ENCODE measurements at regions not wholly inside any gene's neighbourhood (a gene's known extent, or its start where the extent isn't known, plus 50 kb on each side); places are given as distances from the start of the nearest gene placed in this dataset.
"Not testable (repeated sequence)": the region's sequence is repeated elsewhere in the genome, so short reads cannot be mapped to it uniquely, and the experiment has no call there.

DNA sequence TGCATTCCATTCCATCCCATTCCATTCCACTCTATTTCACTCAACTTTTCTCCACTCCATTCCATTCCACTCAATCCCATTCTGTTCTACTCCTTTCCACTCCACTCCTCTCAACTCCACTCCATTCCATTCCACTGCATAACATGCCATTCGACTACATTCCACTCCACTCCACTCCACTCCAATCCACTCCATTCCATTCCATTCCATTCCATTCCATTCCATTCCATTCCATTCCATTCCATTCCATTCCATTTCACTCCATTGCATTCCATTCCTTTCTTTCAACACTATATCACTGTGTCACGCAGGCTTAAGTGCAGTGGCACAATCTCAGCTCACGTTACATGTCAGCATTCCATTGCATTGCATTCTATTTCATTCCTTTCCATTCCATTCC is 1430.4 kb downstream of the TSPY10 start:
- not testable (repeated sequence) for DNase-seq (ENCODE audit: low spot score)

DNA sequence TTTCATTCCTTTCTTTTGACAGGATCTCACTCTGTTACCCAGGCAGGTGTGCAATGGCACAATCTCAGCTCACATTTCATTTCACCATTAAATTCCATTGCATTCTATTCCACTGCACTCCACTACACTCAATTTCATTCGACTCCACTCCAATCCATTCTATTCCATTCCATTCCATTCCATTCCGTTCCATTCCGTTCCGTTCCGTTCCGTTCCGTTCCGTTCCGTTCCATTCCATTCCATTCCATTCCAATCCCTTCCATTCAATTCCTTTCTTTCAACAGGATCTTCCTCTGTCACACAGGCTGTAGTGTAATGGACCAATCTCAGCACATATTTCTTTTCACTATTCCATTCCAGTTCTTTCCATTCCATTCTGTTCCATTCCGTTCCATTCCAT is 1445.7 kb downstream of the TSPY10 start:
- DNase-seq (ENCODE audit: low spot score) = no peak

DNA sequence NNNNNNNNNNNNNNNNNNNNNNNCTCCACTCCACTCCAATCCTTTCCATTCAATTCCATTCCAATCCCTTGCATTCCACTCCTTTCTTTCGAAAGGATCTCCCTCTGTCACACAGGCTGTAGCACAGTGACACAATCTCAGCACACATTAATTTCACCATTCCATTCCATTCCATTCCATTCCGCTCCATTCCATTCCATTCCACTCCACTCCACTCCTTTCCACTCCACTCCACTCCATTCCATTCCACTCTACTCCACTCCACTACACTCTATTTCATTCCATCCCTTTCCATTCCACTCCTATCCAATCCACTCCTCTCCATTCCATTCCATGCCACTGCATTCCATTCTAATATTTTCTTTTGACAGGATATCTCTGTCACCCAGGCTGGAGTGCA is 1459.0 kb downstream of the TSPY10 start:
- DNase-seq (ENCODE audit: low spot score) = no peak

DNA sequence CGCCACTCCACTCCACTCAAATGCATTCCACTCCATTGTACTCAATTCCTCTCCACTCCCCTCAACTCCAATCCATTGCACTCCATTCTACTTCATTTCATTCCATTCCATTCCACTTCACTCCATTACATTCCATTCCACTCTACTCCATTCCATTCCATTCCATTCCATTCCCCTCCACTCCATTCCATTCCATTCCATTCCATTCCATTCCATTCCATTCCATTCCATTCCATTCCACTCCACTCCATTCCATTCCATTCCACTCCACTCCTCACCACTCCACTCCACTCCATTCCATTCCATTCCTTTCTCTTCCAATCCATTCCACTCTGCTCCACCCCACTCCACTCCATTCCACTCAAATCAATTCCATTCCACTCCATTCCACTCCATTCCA is 1459.9 kb downstream of the TSPY10 start:
- DNase-seq (ENCODE audit: low spot score) = no peak

DNA sequence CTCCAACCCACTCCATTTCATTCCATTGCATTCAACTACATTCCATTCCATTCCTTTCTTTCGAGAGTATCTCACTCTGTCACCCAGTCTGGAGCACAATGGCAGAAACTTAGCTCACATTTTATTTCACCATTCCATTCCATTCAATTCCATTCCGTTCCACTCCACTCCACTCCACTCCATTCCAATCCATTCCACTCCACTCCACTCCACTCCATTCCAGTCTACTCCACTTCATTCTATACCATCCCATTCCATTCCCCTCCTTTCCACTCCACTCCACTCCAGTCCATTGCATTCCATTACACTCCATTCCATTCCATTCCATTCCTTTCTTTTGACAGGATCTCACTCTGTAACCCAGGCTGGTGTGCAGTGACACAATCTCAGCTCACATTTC is 1466.3 kb downstream of the TSPY10 start:
- DNase-seq (ENCODE audit: low spot score) = no peak

DNA sequence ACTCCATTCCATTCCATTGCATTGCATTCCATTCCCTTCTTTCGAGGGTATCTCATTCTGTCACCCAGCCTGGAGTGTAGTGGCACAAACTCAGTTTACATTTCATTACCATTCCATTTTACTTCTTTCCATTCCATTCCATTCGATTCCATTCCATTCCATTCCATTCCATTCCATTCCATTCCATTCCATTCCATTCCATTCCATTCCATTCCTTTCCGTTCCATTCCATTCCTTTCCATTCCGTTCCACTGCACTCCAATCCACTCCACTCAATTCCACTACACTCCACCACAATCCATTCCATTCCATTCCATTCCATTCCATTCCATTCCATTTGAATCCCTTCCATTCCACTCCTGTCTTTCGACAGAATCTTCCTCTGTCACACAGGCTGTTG is 1472.0 kb downstream of the TSPY10 start:
- not testable (repeated sequence) for DNase-seq (ENCODE audit: low spot score)

DNA sequence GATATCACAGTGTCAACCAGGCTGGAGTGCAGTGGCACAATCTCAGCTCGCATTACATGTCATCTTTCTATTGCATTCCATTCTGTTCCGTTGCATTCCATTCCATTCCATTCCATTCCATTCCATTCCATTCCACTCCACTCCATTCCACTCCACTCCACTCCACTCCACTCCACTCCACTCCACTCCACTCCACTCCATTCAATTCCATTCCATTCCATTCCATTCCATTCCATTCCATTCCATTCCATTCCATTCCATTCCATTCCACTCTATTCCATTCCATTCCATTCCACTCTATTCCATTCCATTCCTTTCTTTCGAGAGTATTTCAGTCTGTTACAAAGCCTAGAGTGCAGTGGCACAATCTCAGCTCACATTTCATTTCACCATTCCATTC is 1486.5 kb downstream of the TSPY10 start:
- not testable (repeated sequence) for DNase-seq (ENCODE audit: low spot score)

DNA sequence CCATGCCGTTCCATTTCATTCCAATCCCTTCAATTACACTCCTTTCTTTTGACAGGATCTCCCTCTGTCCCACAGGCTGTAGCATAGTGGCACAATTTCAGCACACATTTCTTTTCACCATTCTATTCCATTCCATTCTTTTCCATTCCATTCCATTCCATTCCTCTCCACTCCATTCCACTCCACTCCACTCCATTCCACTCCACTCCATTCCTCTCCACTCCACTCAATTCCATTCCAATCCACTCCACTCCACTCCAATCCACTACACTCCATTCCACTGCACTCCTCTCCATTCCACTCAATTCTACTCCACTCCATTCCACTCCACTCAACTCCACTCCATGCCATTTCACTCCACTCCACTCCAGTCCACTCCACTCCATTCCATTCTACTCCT is 1495.1 kb downstream of the TSPY10 start:
- DNase-seq (ENCODE audit: low spot score) = no peak

DNA sequence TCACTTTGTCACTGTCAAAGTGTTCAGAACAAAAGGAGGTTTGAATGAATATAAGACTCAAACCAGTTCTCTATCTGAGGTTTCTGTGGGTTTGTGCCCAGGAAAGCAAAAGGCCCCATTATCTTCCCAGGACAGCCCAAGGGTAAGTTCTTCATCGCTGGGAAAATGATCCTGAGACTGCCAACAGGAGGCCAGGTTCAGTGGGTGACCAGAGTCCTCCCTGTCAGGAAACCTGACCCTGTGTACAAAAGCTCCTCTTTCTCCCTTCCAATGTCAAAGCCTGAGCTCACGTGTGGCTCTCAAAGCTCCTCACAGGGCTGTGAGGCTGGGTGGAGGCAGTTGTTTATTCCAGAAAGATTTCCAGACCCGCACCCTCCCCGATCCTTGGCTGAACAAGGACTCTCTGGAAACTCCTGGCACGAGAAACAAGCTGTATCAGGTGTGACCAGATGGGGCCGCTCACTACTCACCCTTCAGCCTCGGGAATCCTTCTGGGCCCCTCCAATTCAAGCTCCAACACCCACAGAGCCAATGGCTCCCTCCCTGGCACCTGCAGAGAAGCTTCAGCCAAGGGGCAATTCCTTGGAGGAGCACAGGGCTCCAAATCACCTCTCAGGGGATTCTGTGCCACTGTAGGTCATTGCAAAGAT is 1516.7 kb downstream of the TSPY10 start:
- no peak for DNase-seq (ENCODE audit: low spot score)

DNA sequence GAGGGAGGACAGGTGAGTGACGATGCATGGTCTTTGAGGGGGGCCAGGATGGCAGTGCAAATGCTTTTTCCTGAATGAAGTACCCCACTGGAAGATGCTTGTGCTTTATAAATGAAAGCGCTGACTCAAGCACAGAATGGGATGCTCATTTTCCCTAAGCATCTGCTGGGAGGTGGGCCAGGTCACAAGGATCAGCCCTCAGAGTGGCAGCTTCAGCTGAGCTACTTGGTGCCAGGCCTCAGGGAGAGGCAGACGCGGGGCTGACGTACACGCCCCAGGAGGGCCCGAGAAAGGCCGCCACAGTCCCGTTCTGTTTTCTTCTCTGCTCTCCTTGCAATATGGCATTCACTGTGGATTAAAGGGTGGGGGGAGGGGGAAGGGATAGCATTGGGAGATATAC is 1535.8 kb downstream of the TSPY10 start:
- no peak for DNase-seq (ENCODE audit: low spot score)

DNA sequence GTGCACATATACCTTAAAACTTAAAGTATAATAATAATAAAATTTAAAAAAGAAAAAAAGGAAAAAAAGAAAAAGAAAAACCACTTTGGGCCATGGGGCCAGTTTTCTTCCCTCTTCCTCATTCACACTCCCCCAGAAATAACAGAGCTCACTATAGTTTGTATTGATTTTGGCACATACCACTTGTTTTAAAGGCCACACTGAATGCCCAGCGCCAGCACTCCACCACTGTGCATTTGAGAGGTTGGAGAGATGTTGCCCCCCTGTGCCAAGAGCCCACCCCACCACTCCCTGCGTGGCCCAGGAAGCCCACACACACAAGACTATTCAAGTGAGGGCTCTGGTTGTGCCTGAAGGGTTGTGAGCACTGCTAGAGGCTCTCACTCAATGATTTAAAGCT is 1536.3 kb downstream of the TSPY10 start:
- DNase-seq (ENCODE audit: low spot score) = no peak

DNA sequence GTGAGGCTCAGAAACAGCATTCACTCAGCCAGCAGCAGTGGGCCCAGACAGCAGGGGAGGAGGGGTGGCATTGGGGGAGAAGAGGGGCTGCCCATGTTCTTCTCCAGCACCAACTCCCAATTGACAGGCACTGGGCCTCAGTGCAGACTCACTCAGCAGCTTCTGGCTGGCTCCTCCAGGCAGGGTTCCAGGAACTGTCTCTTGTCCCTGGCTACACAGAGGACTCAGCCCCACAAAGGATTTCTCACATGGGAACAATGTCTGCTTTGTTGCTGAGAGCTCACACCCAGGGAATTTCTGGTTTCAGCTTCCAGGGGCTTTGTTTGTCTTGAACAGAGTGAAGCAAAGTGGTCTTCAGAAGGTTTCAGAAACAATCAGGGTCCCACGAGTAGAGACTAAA is 1536.7 kb downstream of the TSPY10 start:
- DNase-seq (ENCODE audit: low spot score) = no peak

DNA sequence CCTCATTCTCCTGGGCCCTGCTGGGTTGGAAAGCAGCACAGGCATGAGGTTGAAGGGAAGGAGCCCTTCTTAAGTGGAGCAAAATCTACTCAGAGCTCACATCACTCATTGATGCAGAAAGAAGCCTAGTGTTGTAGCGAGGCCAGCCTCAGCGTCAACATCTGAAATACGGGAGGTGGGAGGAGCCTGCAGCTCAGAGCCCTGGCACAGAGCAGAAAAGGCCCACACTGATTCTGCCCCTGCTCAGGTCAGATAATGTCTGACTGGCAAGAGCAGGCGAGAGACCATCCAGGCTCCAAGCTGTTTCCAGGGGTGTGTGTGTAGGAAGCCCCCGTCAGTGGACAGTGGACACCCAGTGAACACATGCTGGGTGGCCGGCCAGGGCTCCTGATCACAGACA is 1541.6 kb downstream of the TSPY10 start:
- no peak for DNase-seq (ENCODE audit: low spot score)

DNA sequence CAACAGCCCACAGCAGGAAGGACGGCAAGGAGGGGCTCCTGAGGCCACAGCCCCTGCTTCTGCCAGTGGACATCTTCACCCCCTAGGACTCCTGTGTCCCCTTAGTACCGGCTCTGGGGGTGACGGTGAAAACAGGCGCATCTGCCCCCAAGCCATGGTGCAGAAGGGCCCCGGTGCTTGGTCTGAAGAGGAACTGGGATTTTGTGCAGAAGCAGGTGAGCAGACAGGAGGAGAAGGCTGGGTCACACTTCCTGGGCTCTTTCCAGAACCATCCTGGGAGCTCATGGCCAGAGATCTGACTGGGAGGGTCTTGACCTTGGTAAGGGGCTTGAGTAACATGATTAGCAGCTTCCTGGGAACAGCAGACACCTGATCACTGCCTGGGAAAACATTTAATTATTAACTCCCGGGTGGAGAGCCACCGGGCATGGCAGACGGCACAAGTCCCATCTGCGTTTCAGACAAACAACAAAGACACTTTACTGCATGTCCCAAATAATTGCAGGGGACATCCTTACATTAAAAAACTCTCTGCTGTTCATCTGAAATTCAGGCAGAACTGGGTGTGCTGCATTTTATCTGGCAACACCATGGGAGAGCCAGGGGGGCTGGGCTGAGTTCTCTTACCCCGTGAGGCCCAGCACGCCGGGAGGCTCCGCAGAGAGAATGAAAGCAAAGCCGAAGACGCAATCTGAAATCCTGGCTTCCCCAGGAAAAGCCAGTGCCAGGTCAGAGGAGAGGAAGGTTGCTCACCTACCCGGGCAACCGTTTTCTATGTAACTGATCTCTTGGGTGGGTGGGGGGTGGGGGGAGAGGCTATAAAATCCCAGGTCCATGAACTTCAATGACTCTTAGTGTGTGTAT is 1542.8 kb downstream of the TSPY10 start:
- no peak for DNase-seq (ENCODE audit: low spot score)

DNA sequence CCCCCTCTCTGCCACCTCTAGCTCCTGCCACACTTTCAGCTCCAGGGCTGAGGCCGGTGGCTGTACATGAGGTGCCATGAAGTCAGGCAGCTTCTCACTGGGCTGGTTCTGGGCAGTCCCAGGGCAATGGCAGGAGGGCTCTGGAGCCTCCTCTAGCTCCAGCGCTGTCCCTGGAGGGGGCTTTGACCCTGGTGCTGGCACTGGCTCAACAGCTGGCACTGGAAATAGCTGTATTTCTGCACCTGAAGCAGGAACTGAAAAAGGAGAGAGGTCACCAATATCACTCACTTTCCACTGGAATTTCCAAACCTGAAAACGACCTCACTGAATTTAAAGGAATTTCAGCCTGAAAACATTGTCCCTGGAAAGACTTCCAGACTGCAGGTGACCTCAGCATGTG is 1558.1 kb downstream of the TSPY10 start:
- DNase-seq (ENCODE audit: low spot score) = not testable (repeated sequence)

DNA sequence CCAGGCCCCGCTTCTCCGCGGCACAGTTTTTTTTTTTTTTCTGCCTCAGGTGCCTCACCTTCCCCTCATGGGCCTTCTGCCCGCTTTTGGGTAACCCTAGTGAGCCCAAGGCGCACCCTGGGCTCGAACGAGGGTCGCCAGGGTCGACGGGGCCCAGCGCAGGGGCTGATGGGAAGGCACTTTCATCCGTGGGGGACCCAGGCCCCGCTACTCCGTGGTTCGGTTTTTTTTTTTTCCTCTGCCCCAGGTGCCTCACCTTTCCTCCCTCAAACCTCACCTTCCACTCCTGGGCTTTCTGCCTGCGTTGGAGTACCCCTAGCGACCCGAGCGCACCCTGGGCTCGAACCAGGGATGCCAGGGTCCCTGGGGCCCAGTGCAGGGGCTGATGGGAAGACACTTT is 1569.8 kb downstream of the TSPY10 start:
- not testable (repeated sequence) for DNase-seq (ENCODE audit: low spot score)

DNA sequence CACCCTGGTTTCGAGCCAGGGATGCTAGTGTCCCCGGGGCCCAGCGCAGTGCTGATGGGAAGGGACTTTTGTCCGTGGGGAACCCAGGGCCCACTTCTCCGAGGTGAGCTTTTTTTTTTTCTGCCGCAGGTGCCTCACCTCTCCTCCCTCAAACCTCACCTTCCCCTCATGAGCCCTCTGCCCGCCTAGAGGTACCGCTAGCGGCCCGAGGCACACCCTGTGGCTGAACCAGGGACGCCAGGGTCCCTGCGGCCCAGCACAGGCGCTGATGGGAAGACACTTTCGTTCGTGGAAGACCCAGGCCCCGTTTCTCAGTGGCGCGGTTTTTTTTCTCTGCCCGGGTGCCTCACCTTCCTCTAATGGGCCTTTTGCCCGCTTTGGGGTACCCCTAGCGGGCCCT is 1570.7 kb downstream of the TSPY10 start:
- not testable (repeated sequence) for DNase-seq (ENCODE audit: low spot score)

DNA sequence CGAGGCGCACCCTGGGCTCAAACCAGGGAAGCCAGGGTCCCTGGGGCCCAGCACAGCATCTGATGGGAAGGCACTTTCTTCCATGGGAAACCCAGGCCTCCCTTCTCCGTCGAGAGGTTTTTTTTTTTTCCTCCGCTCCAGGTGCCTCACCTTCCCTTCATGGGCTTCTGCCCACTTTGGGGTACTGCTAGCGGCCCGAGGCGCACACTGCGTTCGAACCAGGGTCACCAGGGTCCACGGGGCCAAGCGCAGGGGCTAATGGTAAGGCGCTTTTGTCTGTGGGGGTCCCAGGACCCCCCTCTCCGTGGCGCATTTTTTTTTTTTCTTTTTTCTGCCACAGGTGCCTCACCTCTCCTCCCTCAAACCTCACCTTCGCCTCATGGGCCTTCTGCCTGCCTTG is 1571.3 kb downstream of the TSPY10 start:
- no peak for DNase-seq (ENCODE audit: low spot score)

DNA sequence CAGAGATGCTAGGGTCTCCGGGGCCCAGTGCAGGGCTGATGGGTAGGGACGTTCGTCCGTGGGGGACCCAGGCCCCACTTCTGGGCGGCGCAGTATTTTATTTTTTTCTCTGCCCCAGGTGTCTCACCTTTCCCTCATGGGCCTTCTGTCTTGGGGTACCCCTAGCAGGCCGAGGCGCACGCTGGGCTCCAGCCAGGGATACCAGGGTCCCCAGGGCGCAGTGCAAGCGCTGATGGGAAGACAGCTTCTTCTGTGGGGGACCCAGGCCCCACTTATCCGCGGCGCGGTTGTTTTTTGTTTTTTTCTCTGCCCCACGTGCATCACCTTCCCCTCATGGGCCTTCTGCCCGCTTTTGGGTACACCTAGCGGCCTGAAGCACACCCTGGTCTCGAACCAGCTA is 1572.8 kb downstream of the TSPY10 start:
- not testable (repeated sequence) for DNase-seq (ENCODE audit: low spot score)

DNA sequence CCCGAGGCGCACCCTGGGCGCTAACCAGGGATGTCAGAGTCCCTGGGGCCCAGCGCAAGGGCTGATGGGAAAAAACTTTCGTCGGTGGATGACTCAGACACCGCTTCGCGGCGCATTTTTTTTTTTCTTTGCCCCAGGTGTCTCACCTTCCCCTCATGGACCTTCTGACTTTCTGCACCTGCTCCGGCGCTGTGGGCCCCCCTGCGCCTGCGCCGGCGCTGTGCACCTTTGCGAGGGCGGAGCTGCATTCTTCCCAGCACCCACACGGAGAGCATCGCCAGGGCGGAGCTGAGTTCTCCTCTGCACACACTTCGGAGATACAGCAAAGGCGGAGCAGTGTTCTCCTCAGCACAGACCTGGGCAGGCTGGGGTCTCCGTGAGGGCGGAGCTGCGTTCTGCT is 1575.3 kb downstream of the TSPY10 start:
- DNase-seq (ENCODE audit: low spot score) = not testable (repeated sequence)

DNA sequence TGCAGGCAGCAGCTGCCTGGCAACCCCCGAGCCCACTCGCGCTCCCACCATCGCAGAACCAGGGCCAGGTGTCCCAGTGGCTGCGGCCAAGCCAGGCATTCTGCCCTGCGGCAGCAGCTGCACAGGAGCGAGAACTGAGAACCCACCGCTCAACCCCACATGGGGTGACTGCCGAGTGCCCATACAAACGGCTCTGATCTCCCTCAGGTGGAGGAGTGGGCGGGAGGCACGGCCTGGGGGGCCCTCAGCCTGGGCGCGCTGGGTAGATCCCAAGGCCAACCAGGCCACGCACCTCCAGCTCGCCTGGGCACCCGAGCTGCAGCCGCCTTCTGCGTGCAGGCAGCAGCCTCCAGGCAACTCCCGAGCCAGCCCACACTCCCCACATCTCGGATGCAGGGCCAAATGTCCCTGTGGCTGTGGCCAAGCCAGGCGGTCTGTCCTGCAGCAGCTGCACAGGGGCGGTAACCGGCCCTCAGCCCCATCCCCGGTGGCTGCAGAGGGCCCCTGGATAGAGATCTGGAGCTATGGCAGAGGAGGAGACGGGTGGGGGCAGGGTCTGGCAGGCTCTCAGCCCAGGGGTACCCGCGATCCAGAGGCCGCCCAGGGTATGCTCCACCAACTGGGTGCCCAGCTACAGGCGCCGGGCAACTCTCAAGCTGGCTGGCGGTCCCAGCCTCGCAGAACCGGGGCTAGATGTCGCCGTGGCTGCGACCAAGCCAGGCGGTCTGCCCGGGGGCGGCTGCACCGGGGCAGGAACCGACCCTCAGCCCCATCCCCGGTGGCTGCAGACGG is 1579.6 kb downstream of the TSPY10 start:
- DNase-seq (ENCODE audit: low spot score) = not testable (repeated sequence)

DNA sequence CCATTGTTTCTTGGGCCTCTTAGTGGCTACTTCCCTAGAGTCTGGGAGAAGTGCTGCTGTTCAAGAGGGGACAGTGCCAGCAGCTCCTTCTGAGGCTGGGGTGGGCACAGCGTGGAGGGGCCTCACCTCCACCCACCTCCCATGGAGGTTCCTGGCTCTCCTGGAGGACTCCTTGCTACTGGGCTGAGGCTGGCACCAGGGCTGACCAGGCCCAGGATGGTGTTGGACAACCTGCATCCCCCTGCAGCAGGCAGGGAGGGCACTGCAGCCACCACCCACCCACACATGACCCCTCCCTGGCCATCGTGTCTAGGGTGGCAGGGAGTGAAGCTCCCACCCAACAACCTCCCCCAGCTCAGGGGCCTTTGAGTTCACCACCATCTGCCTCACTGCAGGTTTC is 1549.3 kb upstream of the USP9Y start:
- DNase-seq (ENCODE audit: low spot score) = not testable (repeated sequence)

DNA sequence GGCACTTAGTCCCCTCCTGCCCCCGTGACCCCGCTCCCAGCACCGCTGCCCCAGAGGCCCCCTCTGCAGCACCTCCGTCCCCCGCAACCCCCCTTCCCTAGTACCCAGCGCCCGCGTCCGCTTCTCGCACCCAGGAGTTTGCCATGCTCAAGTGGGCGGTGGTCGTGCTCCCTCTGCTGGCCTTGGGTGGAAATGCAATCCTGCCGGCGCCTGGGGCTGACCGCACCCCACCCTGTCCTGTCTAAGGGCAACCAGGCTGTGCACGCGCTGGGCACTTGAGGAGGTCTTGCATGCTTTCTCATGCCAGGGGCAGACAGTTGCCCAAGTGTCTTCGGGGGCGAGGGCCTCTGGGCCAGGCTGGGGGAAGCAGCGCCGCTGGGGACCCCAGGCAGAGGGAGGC is 1544.9 kb upstream of the USP9Y start:
- not testable (repeated sequence) for DNase-seq (ENCODE audit: low spot score)
